LNCaP clone FGC (cell line): ENCODE measurements at regions not wholly inside any gene's neighbourhood (a gene's known extent, or its start where the extent isn't known, plus 50 kb on each side); places are given as distances from the start of the nearest gene placed in this dataset.

ENCODE experiments used
- DNase-seq: peaks from one replicate; pipeline ENCODE4 v3.0.0-alpha.2; 2011; ENCODE audit warnings: low read depth
- H3K4me3 ChIP-seq: 2 replicates; pipeline ENCODE4 v1.5.1; 2011; ENCODE audit warnings: mild to moderate bottlenecking, low read depth, low read length, control low read depth
- CTCF ChIP-seq: IDR thresholded peaks from 2 replicates; pipeline ENCODE4 v1.5.1; 2012; ENCODE audit warnings: mild to moderate bottlenecking; ENCODE audit not compliant: control insufficient read depth, insufficient read depth; ENCODE audit errors: extremely low read depth

GRCh38 chr1:79079770-79080169, 73.2 kb upstream of the ADGRL4 start:
- TF ChIP-seq CTCF, result no peak
- no peak overlapping the region for H3K4me3 ChIP-seq
- peak; percentile 27 for DNase-seq

GRCh38 chr1:79074975-79075374, 68.4 kb upstream of the ADGRL4 start:
- TF ChIP-seq CTCF, result no peak
- no peak overlapping the region for H3K4me3 ChIP-seq
- DNase-seq, result peak; percentile 93

GRCh38 chr1:79069828-79070227, 63.3 kb upstream of the ADGRL4 start:
- DNase-seq, result no peak
- H3K4me3 ChIP-seq, result no peak overlapping the region
- no peak for TF ChIP-seq CTCF

- DNase-seq, result no peak
- TF ChIP-seq CTCF, result no peak
- H3K4me3 ChIP-seq, result no peak overlapping the region
Measured at GRCh38 chr1:79059341-79059740, 52.8 kb upstream of the ADGRL4 start.
